ENCODE measurements at regions not wholly inside any gene's neighbourhood (a gene's known extent, or its start where the extent isn't known, plus 50 kb on each side); places are given as distances from the start of the nearest gene placed in this dataset.

DNA sequence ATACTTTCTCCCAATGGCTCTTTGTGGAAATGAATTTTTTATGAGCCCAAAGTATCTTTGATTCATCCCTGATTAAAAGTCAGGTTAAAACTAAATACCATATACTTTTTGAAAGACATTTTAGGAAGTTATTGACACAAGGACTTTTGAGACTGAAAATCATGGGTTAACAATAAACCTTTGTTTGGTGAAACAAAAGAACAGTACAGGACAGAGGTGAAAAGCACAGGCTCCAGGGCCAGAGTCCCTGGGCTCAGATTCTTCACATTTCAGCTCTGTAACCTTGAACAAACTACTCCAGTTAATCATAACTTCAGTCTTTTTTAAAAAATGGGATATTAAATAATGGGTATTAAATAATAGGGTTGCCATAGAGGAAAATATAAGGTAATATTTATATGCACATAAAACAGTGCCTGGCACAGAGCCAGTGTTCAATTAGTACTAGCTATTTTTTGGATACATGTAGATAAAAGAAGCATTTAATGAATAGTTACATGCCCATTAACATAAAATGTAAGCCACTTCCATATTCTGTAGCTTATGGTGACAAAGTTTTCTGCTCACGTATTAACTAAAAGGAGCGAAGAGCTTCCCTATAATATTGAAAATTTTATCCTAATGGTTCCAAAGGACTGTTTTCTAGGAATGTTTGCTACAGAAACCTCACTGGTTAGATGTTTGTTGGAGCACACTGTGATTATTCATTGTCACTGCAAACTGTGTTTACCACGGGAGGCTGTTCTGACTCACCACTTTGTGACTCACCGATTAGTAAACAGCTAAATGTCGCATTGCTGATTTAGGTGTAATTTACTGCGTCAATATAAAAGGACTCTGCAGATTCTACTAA lies 255.4 kb downstream of the DAD1 start (continued):
- TF ChIP-seq ZNF430 (CRISPR knock-in tag; IDR thresholded peaks at IDR 0.05) (no peak), NKX3-1 (CRISPR knock-in tag; IDR thresholded peaks at IDR 0.05) (0 out of 2 replicates have a peak, but pooled peaks have one; percentile 70), HOXA5 (CRISPR knock-in tag; IDR thresholded peaks at IDR 0.05) (0 out of 2 replicates have a peak, but pooled peaks have one; percentile 19), CC2D1A (CRISPR knock-in tag; IDR thresholded peaks at IDR 0.05) (no peak), FOXK2 (IDR thresholded peaks at IDR 0.05) (peak; percentile 63; the same call in 1 of the 2 replicates), ZNF382 (CRISPR knock-in tag; IDR thresholded peaks at IDR 0.05; ENCODE audit: borderline replicate concordance) (no peak), TP53 (CRISPR knock-in tag; conservative IDR thresholded peaks at IDR 0.05) (no peak), POGZ (CRISPR knock-in tag; IDR thresholded peaks at IDR 0.05) (peak; percentile 51; the same call in 1 of the 2 replicates), NBN (conservative IDR thresholded peaks at IDR 0.05) (no peak), MAF1 (CRISPR knock-in tag; IDR thresholded peaks at IDR 0.05; ENCODE audit: borderline replicate concordance) (no peak), DPF2 (CRISPR knock-in tag; IDR thresholded peaks at IDR 0.05; ENCODE audit: borderline replicate concordance, low read depth) (peak; percentile 95), SMAD9 (CRISPR knock-in tag; IDR thresholded peaks at IDR 0.05) (no peak), HDAC2 (CRISPR knock-in tag; IDR thresholded peaks at IDR 0.05) (peak; percentile 60; the same call in 1 of the 2 replicates), GFI1 (CRISPR knock-in tag; IDR thresholded peaks at IDR 0.05; ENCODE audit: borderline replicate concordance) (no peak), SRSF1 (optimal IDR thresholded peaks at IDR 0.05; ENCODE audit: low read depth, low read length) (no peak), BHLHE40 (IDR thresholded peaks at IDR 0.05; ENCODE audit: low read length) (peak; percentile 66; the same call in 1 of the 2 replicates), ZNF24 (IDR thresholded peaks at IDR 0.05) (no peak), NFYB (CRISPR knock-in tag; IDR thresholded peaks at IDR 0.05) (no peak), ZNF670 (CRISPR knock-in tag; IDR thresholded peaks at IDR 0.05; ENCODE audit: borderline replicate concordance) (no peak), PRMT3 (CRISPR knock-in tag; IDR thresholded peaks at IDR 0.05; ENCODE audit: borderline replicate concordance, low read depth) (no peak), ISL2 (CRISPR knock-in tag; IDR thresholded peaks at IDR 0.05) (peak; percentile 69), MAFG (CRISPR knock-in tag; IDR thresholded peaks at IDR 0.05) (no peak), ZNF577 (CRISPR knock-in tag; IDR thresholded peaks at IDR 0.05; ENCODE audit: borderline replicate concordance, low read depth) (no peak), KDM5A (IDR thresholded peaks at IDR 0.05; ENCODE audit: borderline replicate concordance, low read length) (0 out of 2 replicates have a peak, but pooled peaks have one; percentile 35), SETDB1 (CRISPR knock-in tag; IDR thresholded peaks at IDR 0.05; ENCODE audit: borderline replicate concordance) (no peak)
- TF ChIP-seq, protein P1, sequence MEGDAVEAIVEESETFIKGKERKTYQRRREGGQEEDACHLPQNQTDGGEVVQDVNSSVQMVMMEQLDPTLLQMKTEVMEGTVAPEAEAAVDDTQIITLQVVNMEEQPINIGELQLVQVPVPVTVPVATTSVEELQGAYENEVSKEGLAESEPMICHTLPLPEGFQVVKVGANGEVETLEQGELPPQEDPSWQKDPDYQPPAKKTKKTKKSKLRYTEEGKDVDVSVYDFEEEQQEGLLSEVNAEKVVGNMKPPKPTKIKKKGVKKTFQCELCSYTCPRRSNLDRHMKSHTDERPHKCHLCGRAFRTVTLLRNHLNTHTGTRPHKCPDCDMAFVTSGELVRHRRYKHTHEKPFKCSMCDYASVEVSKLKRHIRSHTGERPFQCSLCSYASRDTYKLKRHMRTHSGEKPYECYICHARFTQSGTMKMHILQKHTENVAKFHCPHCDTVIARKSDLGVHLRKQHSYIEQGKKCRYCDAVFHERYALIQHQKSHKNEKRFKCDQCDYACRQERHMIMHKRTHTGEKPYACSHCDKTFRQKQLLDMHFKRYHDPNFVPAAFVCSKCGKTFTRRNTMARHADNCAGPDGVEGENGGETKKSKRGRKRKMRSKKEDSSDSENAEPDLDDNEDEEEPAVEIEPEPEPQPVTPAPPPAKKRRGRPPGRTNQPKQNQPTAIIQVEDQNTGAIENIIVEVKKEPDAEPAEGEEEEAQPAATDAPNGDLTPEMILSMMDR (CRISPR knock-in tag; IDR thresholded peaks at IDR 0.05): no peak
- TF ChIP-seq, protein P2, sequence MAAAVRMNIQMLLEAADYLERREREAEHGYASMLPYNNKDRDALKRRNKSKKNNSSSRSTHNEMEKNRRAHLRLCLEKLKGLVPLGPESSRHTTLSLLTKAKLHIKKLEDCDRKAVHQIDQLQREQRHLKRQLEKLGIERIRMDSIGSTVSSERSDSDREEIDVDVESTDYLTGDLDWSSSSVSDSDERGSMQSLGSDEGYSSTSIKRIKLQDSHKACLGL (CRISPR knock-in tag; IDR thresholded peaks at IDR 0.05): no peak
- TF ChIP-seq, protein P3, sequence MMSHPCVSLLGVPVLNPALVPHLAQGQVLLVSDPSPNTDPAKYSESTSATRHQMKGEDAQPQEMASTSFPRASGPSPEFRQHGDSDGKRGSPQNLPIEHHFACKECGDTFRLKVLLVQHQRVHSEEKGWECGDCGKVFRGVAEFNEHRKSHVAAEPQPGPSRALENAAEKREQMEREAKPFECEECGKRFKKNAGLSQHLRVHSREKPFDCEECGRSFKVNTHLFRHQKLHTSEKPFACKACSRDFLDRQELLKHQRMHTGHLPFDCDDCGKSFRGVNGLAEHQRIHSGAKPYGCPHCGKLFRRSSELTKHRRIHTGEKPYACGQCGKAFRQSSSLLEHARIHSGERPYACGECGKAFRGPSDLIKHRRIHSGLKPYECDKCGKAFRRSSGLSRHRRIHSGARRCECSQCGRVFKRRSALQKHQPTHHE (CRISPR knock-in tag; IDR thresholded peaks at IDR 0.05; ENCODE audit: borderline replicate concordance): no peak
- TF ChIP-seq, protein P4, sequence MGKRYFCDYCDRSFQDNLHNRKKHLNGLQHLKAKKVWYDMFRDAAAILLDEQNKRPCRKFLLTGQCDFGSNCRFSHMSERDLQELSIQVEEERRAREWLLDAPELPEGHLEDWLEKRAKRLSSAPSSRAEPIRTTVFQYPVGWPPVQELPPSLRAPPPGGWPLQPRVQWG (CRISPR knock-in tag; IDR thresholded peaks at IDR 0.05; ENCODE audit: borderline replicate concordance, low read depth): no peak

All from HepG2 (cell line).